ENCODE measurements at regions not wholly inside any gene's neighbourhood (a gene's known extent, or its start where the extent isn't known, plus 50 kb on each side); places are given as distances from the start of the nearest gene placed in this dataset.

DNA sequence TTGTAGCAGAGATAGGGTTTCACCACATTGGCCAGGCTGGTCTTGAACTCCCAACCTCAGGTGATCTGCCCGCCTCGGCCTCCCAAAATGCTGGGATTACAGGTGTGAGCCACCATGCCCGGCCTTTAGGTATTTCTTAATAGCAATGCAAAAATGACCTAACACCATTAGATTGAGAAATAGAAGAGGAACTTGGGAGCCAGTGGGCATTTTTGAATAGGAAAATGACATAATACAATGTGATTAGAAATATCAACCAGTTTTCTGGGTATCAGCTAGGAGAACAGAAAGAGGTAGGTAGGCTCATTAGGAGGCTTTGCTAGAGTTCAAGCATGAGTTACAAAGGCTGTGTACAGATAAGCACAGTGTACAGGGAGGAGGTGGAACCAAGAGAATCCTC lies 101.8 kb upstream of the TBC1D5 start:
- TF ChIP-seq CTCF (IDR thresholded peaks at IDR 0.05) (no peak), POLR2A (IDR thresholded peaks at IDR 0.05) (no peak), EP300 (IDR thresholded peaks at IDR 0.05) (no peak)

Data from ovary (tissue), 3 donors.